AG08396 (cell line): ENCODE measurements at regions not wholly inside any gene's neighbourhood (a gene's known extent, or its start where the extent isn't known, plus 50 kb on each side); places are given as distances from the start of the nearest gene placed in this dataset.

Experiments used
- DNase-seq: peaks from one replicate; pipeline ENCODE4 v3.0.0; 2012; ENCODE audit warnings: low spot score, mixed read lengths

DNA sequence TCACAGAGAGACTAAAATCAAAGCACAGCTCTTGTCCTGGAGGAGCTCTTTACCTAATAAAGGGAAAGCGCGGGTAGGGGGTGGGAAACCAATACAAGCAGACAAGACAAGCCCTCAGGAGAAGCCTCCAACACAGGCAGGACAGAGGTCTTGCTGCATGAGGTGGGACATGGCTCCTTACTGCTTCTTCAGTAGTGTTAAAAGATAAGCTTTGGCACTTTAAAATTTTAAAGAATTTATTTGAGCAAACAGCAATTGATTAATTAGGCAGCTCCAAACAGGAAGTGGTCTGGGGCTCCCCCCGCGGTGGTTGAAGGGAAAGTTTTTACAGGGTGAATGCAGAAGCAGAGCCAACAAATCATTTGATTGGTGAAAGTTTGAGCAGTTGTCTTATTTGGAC is 50.3 kb upstream of the MACC1 start:
- no peak for DNase-seq

DNA sequence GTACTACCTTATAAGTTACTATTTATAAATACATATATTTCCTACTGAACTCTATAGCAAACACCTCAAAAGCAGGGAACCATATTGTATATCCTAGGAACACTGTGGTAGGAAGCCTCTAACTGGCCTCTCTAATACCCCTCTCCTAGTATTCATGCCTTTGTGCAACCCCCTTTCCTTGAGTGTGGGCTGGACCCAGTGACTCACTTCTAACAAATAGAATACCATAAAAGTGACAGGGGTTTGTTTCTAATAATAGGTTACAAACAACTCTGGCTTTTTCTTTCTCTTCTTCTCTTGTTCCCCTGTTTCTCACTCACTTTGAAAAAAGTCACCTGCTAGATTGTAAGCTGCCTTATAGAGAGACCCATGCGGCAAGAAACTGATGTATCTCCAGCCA is 51.6 kb upstream of the MACC1 start:
- DNase-seq = no peak

- DNase-seq = no peak
These were observed 52.5 kb upstream of the MACC1 start for GRCh38 chr7:20269726-20270125.

GRCh38 chr7:20270371-20270770 is 53.2 kb upstream of the MACC1 start:
- no peak for DNase-seq

DNA sequence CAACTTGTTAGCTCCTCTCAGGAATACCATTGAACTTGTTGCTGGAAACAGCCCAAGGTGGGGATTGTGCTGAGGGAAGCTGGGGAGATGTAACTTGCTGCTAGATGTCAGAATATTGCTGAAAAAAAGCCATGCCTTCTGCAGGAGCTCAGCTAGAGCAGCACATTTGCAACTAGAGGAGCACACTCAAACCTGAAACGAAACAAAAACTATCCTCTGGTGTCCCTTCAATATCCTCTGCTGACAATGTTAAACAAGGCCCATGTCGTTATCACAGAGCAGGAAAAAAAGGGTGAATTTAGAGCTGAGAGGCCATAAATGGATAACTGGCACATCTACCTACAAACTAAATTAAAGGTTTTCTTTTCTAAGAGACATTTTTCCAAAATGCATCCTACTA is 53.7 kb upstream of the MACC1 start:
- DNase-seq = no peak

GRCh38 chr7:20275637-20276036 is 55.1 kb upstream of the ITGB8 start:
- DNase-seq = no peak

DNA sequence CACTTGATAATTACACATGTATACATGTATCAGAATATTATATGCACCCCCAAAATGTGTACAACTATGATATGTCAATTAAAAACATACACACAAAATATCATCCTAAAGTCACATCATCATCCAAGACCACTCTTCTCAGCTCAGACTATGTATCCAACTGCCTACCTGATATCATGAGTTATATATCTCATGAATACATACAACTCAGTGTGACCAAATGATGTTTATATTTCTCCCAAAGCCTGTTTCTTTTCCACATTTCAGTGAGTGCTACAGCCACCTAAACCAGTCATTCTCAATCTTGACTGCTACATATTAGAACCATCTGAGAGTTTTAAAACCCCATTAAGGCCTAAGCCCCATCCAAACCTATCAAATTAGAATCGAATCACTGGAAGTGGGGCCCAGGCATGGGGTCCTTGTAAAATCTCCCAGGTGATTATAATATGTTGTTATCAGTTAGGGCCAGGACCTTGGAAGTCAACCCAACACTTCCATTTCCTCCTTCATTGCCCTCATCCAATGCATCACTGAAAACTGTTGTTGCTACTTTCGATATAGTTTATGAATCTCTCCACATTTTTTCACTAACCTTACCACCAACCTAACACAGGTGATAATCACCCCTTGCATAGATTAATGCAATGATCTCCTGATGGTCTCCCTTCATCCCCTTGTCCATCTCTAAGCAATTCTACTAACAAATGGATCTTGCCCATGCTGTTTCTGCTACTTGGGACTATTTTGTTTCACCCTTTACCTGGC is 53.8 kb upstream of the ITGB8 start:
- no peak for DNase-seq

DNA sequence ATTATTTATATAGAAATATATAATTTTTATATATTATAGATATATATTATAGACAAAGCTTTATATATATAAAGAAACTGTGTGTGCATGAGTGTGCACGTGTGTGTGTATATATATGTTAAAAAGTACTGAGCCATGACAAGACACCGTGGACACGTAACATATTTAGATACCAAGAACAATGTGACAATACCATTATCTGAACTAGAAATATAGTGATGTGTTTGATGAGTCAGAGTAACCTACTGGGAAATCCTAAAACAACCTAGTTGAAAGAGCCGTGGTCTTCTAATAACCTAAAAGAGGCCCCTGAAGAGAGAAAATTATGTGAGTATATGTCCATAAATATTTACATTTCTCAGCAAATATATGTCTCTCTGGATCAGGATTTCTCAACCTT is 50.7 kb upstream of the ITGB8 start:
- no peak for DNase-seq

DNA sequence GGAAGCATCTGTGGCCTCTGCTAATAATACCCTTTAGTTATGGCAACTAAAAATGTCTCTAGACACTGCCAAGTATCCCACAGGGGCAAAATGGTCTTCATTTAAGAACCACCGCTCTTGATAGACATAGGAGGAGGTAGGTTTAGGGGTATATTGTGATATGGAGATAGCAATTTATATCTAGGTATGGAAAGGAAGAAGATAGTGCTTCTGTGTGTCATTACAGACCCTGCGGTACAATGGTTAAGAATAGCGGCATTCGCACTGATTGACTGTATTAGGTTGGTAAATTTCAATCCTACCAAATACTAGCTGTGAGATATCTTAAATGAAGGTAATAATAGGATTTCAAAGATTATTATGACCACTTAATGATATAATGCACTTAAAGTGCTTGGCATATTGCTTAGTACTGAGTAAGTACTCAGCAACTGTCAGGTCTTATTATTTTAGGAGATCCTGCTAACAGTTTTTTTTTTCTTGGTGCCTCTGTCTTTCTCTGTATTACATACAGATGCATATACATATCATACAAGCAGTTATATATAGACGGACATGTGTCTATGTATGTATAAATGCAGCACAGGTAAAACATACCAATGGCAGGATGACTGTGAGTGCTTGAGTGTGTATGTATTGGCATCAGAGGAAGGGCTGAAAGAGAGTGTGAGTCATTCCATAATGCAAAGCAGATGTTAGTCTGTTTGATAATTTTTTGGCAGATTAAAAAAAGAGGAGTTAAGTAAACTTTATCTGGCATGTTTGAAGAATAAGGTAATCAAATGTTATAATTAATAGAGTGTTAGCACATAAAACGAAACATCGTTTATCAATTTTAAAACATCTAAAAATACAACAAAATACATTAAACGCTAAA is 50.0 kb upstream of the ITGB8 start:
- DNase-seq = peak; percentile 19
